OCI-LY7 (cell line): ENCODE measurements at regions not wholly inside any gene's neighbourhood (a gene's known extent, or its start where the extent isn't known, plus 50 kb on each side); places are given as distances from the start of the nearest gene placed in this dataset.

Source experiments
- CTCF ChIP-seq: fragments of 200-600 bp; sonication (generic); conservative IDR thresholded peaks from 2 replicates; pipeline ENCODE4 v1.5.1; 2014; ENCODE audit warnings: mild to moderate bottlenecking, antibody characterized with exemption, low read length, moderate library complexity, mixed read lengths
- EZH2phosphoT487 ChIP-seq: fragments of 200-600 bp; sonication (generic); IDR thresholded peaks from 2 replicates; pipeline ENCODE4 v1.6.1; 2018; ENCODE audit warnings: low read depth, borderline replicate concordance, mild to moderate bottlenecking, mixed run types, antibody characterized with exemption, low read length, moderate library complexity, mixed read lengths

- no peak for TF ChIP-seq CTCF
- no peak for TF ChIP-seq EZH2phosphoT487
These were observed 481.5 kb downstream of the PDCD6IP start for GRCh38 chr3:34279901-34280300.
